MM.1S (cell line): ENCODE measurements at regions not wholly inside any gene's neighbourhood (a gene's known extent, or its start where the extent isn't known, plus 50 kb on each side); places are given as distances from the start of the nearest gene placed in this dataset.
"Not testable (repeated sequence)": the region's sequence is repeated elsewhere in the genome, so short reads cannot be mapped to it uniquely, and the experiment has no call there.

Experiments
- DNase-seq: peaks from one replicate; pipeline ENCODE4 v3.0.0-alpha.2; 2015
- H2AFZ ChIP-seq: fragments of 300-600 bp; sonication (generic); 2 replicates; pipeline ENCODE4 v1.6.0; 2016; ENCODE audit warnings: antibody characterized with exemption, low read length
- H3F3A ChIP-seq: fragments of 300-600 bp; sonication (generic); 2 replicates; pipeline ENCODE4 v1.6.1; 2016; ENCODE audit warnings: mild to moderate bottlenecking, antibody characterized with exemption, low read length, moderate library complexity, mixed read lengths; ENCODE audit not compliant: insufficient read depth
- H3K27ac ChIP-seq: fragments of 300-600 bp; sonication (generic); 2 replicates; pipeline ENCODE4 v1.5.1; 2016; ENCODE audit warnings: mild to moderate bottlenecking, low read length
- H3K27me3 ChIP-seq: fragments of 300-600 bp; sonication (generic); replicated peaks from 2 replicates; pipeline ENCODE4 v1.6.0; 2016; ENCODE audit warnings: low read length; ENCODE audit not compliant: insufficient read depth
- H3K36me3 ChIP-seq: fragments of 300-600 bp; sonication (generic); replicated peaks from 2 replicates; pipeline ENCODE4 v1.6.1; 2016; ENCODE audit warnings: mild to moderate bottlenecking, low read length, mixed read lengths; ENCODE audit not compliant: insufficient read depth
- H3K4me1 ChIP-seq: fragments of 300-600 bp; sonication (generic); 2 replicates; pipeline ENCODE4 v1.6.1; 2016; ENCODE audit warnings: low read length, mixed read lengths
- H3K4me2 ChIP-seq: fragments of 300-600 bp; sonication (generic); 2 replicates; pipeline ENCODE4 v1.6.0; 2016; ENCODE audit warnings: low read depth, low read length
- H3K4me3 ChIP-seq: fragments of 300-600 bp; sonication (generic); 2 replicates; pipeline ENCODE4 v1.5.1; 2016; ENCODE audit warnings: low read length, mixed read lengths
- H3K79me2 ChIP-seq: fragments of 300-600 bp; sonication (generic); 2 replicates; pipeline ENCODE4 v1.6.1; 2016; ENCODE audit warnings: mixed run types, low read length, mixed read lengths
- H3K9ac ChIP-seq: fragments of 300-600 bp; sonication (generic); 2 replicates; pipeline ENCODE4 v1.6.1; 2016; ENCODE audit warnings: low read length, mixed read lengths
- H3K9me2 ChIP-seq: fragments of 300-600 bp; sonication (generic); replicated peaks from 2 replicates; pipeline ENCODE4 v1.6.1; 2016; ENCODE audit warnings: mild to moderate bottlenecking, low read length, mixed read lengths; ENCODE audit not compliant: insufficient read depth
- H3K9me3 ChIP-seq: fragments of 300-600 bp; sonication (generic); replicated peaks from 2 replicates; pipeline ENCODE4 v1.6.1; 2016; ENCODE audit warnings: mild to moderate bottlenecking, low read length, mixed read lengths; ENCODE audit not compliant: insufficient read depth
- H4K20me1 ChIP-seq: fragments of 300-600 bp; sonication (generic); 2 replicates; pipeline ENCODE4 v1.6.1; 2016; ENCODE audit warnings: mild to moderate bottlenecking, low read length, moderate library complexity, mixed read lengths; ENCODE audit not compliant: insufficient read depth
- TF ChIP-seq, protein P1 (sequence below): fragments of 300-600 bp; sonication (generic); IDR thresholded peaks from 2 replicates; pipeline ENCODE4 v1.5.1; 2016; ENCODE audit warnings: antibody characterized with exemption, low read length, mixed read lengths

DNA sequence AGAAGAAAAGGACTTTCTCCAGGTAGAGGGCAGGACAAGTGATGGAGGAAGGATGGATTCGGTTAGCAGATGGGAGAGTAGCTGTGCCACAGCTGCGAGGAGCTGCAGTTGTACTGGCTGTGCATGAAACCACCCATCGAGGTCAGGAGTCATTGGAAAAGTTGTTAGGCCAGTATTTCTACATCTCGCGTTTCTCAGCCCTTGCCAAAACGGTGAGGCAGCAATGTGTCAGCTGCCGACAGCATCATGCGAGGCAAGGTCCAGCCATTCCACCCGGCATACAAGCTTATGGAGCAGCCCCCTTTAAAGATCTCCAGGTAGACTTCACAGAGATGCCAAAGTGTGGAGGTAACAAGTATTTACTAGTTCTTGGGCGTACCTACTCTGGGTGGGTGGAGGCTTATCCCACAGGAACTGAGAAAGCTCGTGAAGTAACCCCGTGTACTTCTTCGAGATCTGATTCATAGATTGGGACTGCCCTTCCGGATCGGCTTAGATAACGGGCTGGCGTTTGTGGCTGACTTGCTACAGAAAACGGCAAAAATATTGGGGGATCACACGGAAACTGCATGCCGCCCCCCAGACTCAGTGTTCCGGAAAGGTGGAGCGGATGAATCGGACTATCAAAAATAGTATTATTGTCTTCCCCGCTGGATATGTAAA is 105.0 kb upstream of the HMX1 start:
- not testable (repeated sequence) for H3K4me3 ChIP-seq, H3F3A ChIP-seq, H3K27ac ChIP-seq, H3K27me3 ChIP-seq, H2AFZ ChIP-seq, H3K9me2 ChIP-seq, H4K20me1 ChIP-seq, H3K79me2 ChIP-seq, H3K4me2 ChIP-seq, H3K4me1 ChIP-seq, H3K36me3 ChIP-seq, H3K9me3 ChIP-seq, DNase-seq, H3K9ac ChIP-seq

DNA sequence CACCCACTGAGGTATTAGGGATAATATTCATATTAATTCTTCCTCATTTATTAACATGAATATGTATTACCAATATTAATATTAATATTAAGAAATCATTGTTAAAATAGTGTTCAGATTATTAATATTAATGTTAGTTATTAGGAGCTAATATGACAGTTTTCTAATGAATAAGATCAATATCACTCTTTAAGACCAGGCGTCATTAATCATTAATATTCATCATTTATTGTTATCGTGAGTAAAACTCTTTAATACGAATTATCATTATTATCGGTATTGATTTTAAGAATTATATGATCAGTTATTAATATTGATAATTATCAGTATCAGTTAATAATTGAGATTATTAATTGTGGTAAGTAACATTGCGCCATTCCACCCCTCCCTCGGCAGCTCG is 101.0 kb upstream of the HMX1 start:
- H3K9me3 ChIP-seq, H3K79me2 ChIP-seq, H3K9me2 ChIP-seq, H4K20me1 ChIP-seq, H3K36me3 ChIP-seq, H3K4me2 ChIP-seq, H2AFZ ChIP-seq, H3K27me3 ChIP-seq, DNase-seq, H3F3A ChIP-seq, H3K4me3 ChIP-seq, H3K4me1 ChIP-seq, H3K9ac ChIP-seq, H3K27ac ChIP-seq: not testable (repeated sequence)

DNA sequence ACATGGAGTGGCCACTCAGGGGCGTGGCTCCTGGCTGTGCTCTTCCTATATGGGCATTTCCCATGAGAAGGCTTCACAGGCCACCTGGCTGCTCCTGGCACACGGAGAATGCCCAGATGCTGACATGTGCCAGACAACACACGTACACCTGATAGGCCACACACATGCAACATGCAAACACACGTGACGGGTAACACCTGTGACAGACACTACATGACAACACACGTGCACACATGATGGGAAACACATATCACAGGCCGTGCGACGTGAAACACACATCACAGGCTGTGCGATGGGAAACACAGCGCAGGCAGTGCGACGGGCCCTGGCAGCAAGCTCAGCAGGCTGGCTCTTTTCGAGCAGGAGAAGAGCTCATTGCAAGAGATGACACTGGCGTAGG is 94.3 kb upstream of the HMX1 start:
- H2AFZ ChIP-seq, H3F3A ChIP-seq, H3K79me2 ChIP-seq, H3K9me2 ChIP-seq, DNase-seq, H4K20me1 ChIP-seq, H3K27me3 ChIP-seq, H3K4me2 ChIP-seq, H3K4me3 ChIP-seq, H3K36me3 ChIP-seq, H3K4me1 ChIP-seq, H3K27ac ChIP-seq, H3K9ac ChIP-seq, H3K9me3 ChIP-seq: not testable (repeated sequence)

DNA sequence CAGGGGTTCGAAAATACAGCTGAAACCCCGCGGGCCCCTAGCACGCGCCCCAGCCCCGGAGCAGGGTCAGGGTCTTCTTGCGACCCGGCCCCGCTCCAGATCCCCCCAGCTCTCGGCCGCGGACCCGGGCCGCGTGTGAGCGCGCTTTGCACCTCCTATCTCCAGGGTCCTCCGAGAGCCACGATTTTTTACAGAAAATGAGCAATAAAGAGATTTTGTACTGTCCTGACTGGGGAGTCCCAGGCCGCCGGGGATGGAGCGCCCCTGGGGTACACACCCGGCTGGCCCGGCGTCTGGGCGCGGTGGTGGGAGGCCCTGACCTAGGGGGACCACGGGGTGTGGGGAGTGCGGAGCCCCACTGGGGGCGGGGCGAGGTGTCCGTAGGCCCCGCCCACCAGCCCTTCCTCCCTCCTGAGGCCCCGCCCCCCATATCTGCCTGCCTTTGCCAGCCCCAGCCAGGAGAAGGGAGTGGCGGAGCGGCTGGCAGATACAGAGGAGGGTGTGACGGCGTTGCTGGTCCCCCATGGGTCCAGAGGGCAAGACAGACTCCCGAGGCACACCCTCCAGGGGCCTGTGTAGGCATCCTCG is 92.7 kb upstream of the HMX1 start:
- not testable (repeated sequence) for H4K20me1 ChIP-seq

DNA sequence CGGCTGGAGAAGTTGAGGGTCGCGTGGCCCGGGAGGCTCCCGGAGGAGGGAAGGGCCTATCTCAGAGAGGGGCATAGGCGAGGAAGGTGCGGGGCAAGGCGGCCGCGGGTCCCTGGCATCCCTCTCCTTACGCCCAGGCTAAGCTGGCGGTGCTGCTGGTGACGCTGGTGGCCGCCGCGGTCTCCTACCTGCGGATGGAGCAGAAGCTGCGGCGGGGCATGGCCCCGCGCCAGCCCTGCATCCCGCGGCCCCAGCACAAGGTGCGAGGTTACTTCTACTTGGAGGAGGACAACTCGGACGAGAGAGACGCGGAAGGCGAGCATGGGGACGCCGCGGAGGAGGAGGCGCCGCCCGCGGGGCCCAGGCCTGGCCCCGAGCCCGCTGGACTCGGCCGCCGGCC is 91.9 kb upstream of the HMX1 start:
- not testable (repeated sequence) for H3K36me3 ChIP-seq, DNase-seq, H3K4me2 ChIP-seq, H4K20me1 ChIP-seq, H3K9me2 ChIP-seq, H2AFZ ChIP-seq, H3F3A ChIP-seq, H3K9ac ChIP-seq, H3K27ac ChIP-seq, H3K9me3 ChIP-seq, H3K79me2 ChIP-seq, H3K4me3 ChIP-seq, H3K27me3 ChIP-seq, H3K4me1 ChIP-seq

More for the DNA sequence above, 92.7 kb upstream of the HMX1 start:
- not testable (repeated sequence) for H3K4me3 ChIP-seq, H3K36me3 ChIP-seq, H3K9me2 ChIP-seq, H3K9ac ChIP-seq, H2AFZ ChIP-seq, H3K27me3 ChIP-seq, H3K27ac ChIP-seq, H3K4me2 ChIP-seq, H3F3A ChIP-seq, H3K79me2 ChIP-seq, DNase-seq, H3K4me1 ChIP-seq, H3K9me3 ChIP-seq

DNA sequence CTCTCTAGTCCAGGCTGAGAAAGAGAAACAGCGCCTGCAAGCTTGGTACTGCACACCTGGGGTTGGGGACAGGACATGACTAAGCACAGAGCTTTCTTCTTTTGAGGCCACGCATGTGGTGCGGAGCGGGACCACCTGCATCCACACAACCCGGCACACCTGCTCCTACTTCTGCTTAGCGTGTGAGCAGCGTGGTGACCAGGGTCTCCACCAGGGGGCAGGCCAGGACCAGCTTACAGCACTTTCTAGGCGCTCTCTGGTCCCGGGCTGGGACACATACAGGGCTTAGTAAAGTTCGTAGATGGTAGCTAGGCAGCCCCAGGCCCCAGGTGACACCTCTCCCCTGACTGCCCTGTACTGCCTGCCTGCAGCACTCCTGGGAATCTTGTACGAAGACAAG is 89.7 kb upstream of the HMX1 start:
- peak; percentile 87 for DNase-seq
- H3K4me1 ChIP-seq, H3K4me3 ChIP-seq, H2AFZ ChIP-seq, H3F3A ChIP-seq, H3K9me2 ChIP-seq, H3K9ac ChIP-seq, H4K20me1 ChIP-seq, H3K79me2 ChIP-seq, H3K27me3 ChIP-seq, H3K36me3 ChIP-seq, H3K9me3 ChIP-seq: not testable (repeated sequence)
- Histone ChIP-seq H3K27ac (peak overlapping the region; percentile 68; the same call in 1 of the 2 replicates), H3K4me2 (peak overlapping the region; percentile 34; the same call in 1 of the 2 replicates)
- TF ChIP-seq, protein P1, sequence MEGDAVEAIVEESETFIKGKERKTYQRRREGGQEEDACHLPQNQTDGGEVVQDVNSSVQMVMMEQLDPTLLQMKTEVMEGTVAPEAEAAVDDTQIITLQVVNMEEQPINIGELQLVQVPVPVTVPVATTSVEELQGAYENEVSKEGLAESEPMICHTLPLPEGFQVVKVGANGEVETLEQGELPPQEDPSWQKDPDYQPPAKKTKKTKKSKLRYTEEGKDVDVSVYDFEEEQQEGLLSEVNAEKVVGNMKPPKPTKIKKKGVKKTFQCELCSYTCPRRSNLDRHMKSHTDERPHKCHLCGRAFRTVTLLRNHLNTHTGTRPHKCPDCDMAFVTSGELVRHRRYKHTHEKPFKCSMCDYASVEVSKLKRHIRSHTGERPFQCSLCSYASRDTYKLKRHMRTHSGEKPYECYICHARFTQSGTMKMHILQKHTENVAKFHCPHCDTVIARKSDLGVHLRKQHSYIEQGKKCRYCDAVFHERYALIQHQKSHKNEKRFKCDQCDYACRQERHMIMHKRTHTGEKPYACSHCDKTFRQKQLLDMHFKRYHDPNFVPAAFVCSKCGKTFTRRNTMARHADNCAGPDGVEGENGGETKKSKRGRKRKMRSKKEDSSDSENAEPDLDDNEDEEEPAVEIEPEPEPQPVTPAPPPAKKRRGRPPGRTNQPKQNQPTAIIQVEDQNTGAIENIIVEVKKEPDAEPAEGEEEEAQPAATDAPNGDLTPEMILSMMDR, result peak; percentile 34

DNA sequence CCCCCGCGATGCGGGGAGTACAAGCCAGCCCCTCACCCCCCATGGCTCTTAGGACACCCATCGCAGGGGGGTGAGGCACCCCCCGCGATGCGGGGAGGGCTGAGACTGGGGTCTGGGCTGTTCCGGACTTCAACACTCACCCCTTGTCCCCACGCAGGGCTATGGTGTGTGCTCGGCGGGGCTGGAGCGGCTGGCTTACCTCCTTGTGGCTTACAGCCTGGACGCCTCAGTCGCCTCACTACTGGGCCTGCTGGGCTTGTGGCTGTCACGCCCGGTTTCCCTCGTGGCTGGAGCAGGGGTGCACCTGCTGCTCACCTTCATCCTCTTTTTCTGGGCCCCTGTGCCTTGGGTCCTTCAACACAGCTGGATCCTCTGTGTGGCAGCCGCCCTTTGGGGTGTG is 87.8 kb upstream of the HMX1 start:
- not testable (repeated sequence) for H3K79me2 ChIP-seq, H3K4me1 ChIP-seq, H3K36me3 ChIP-seq, H3K9me2 ChIP-seq, H3K4me3 ChIP-seq, H3K4me2 ChIP-seq, DNase-seq, H4K20me1 ChIP-seq, H3K9ac ChIP-seq, H3K9me3 ChIP-seq, H3K27me3 ChIP-seq, H2AFZ ChIP-seq, H3K27ac ChIP-seq, H3F3A ChIP-seq
